ENCODE measurements at regions not wholly inside any gene's neighbourhood (a gene's known extent, or its start where the extent isn't known, plus 50 kb on each side); places are given as distances from the start of the nearest gene placed in this dataset.
"Not testable (repeated sequence)": the region's sequence is repeated elsewhere in the genome, so short reads cannot be mapped to it uniquely, and the experiment has no call there.

- Histone ChIP-seq H3K27me3 (ENCODE audit: control insufficient read depth, insufficient read depth, low read length) (no peaks in the 10 kb centered on the region), H3K4me1 (ENCODE audit: control insufficient read depth, insufficient read depth, low read length) (no peaks in the 10 kb centered on the region), H3K9me3 (replicated peaks; ENCODE audit: control insufficient read depth, low read depth, low read length) (no peaks in the 10 kb centered on the region), H3K4me3 (ENCODE audit: low read length) (no peak overlapping the region), H3K27ac (ENCODE audit: low read length) (no peak overlapping the region), H3K36me3 (ENCODE audit: control insufficient read depth, insufficient read depth, low read length) (no peaks in the 10 kb centered on the region)
- no peak for DNase-seq
- no CpG with 5 or more reads among the region's 2 CpGs for WGBS (ENCODE audit: insufficient coverage)
Measured at GRCh38 chr5:104001136-104001535, 438.5 kb upstream of the NUDT12 start.

DNA sequence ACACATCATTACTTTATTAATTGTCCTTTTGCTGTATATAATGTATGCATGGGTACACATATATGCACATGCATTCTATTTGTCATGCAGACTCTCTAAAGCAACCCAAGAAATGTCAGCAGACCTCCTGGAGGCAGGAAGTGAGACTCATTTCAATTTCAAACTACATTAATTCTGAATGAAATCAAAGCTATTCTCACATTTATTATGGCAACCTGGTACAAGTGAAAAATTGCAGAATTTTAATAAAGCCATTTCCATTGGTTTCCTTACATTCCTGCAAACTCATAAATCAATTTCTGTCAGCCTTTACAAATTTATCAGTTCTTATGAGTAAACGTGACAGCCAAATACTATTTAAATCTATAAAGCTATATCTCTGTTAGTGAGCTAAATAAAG lies 430.4 kb upstream of the NUDT12 start:
- no peaks in the 10 kb centered on the region for H3K27me3 ChIP-seq (ENCODE audit: control insufficient read depth, insufficient read depth, low read length)
- WGBS (ENCODE audit: insufficient coverage), result no CpG with 5 or more reads among the region's 1 CpG
- no peaks in the 10 kb centered on the region for H3K4me1 ChIP-seq (ENCODE audit: control insufficient read depth, insufficient read depth, low read length)
- no peaks in the 10 kb centered on the region for H3K36me3 ChIP-seq (ENCODE audit: control insufficient read depth, insufficient read depth, low read length)
- DNase-seq, result no peak
- no peak overlapping the region for H3K27ac ChIP-seq (ENCODE audit: low read length)
- H3K4me3 ChIP-seq (ENCODE audit: low read length), result no peak overlapping the region
- no peaks in the 10 kb centered on the region for H3K9me3 ChIP-seq (replicated peaks; ENCODE audit: control insufficient read depth, low read depth, low read length)

GRCh38 chr5:103990064-103990463 lies 427.5 kb upstream of the NUDT12 start:
- Histone ChIP-seq H3K27ac (ENCODE audit: low read length) (no peak overlapping the region), H3K4me1 (ENCODE audit: control insufficient read depth, insufficient read depth, low read length) (no peaks in the 10 kb centered on the region), H3K36me3 (ENCODE audit: control insufficient read depth, insufficient read depth, low read length) (no peaks in the 10 kb centered on the region), H3K9me3 (replicated peaks; ENCODE audit: control insufficient read depth, low read depth, low read length) (no peaks in the 10 kb centered on the region), H3K4me3 (ENCODE audit: low read length) (no peak overlapping the region), H3K27me3 (ENCODE audit: control insufficient read depth, insufficient read depth, low read length) (no peaks in the 10 kb centered on the region)
- no peak for DNase-seq
- no CpG with 5 or more reads among the region's 4 CpGs for WGBS (ENCODE audit: insufficient coverage)

GRCh38 chr5:103981592-103981991 lies 419.0 kb upstream of the NUDT12 start:
- no peak overlapping the region for H3K27ac ChIP-seq (ENCODE audit: low read length)
- no peak overlapping the region for H3K4me3 ChIP-seq (ENCODE audit: low read length)
- H3K36me3 ChIP-seq (ENCODE audit: control insufficient read depth, insufficient read depth, low read length), result no peaks in the 10 kb centered on the region
- DNase-seq, result no peak
- WGBS (ENCODE audit: insufficient coverage), result no CpG with 5 or more reads among the region's 4 CpGs
- no peaks in the 10 kb centered on the region for H3K9me3 ChIP-seq (replicated peaks; ENCODE audit: control insufficient read depth, low read depth, low read length)
- no peaks in the 10 kb centered on the region for H3K27me3 ChIP-seq (ENCODE audit: control insufficient read depth, insufficient read depth, low read length)
- H3K4me1 ChIP-seq (ENCODE audit: control insufficient read depth, insufficient read depth, low read length), result no peaks in the 10 kb centered on the region

- no peaks in the 10 kb centered on the region for H3K4me1 ChIP-seq (ENCODE audit: control insufficient read depth, insufficient read depth, low read length)
- no peak overlapping the region for H3K27ac ChIP-seq (ENCODE audit: low read length)
- no peak overlapping the region for H3K4me3 ChIP-seq (ENCODE audit: low read length)
- no peak for DNase-seq
- H3K36me3 ChIP-seq (ENCODE audit: control insufficient read depth, insufficient read depth, low read length), result no peaks in the 10 kb centered on the region
- H3K9me3 ChIP-seq (replicated peaks; ENCODE audit: control insufficient read depth, low read depth, low read length), result peaks cover 3% of the 10 kb centered on the region
- H3K27me3 ChIP-seq (ENCODE audit: control insufficient read depth, insufficient read depth, low read length), result no peaks in the 10 kb centered on the region
Measured at GRCh38 chr5:103973669-103974068, 411.1 kb upstream of the NUDT12 start.

GRCh38 chr5:103966295-103966694 lies 403.7 kb upstream of the NUDT12 start:
- not testable (repeated sequence) for H3K27ac ChIP-seq (ENCODE audit: low read length); H3K4me3 ChIP-seq (ENCODE audit: low read length); H3K4me1 ChIP-seq (ENCODE audit: control insufficient read depth, insufficient read depth, low read length); H3K27me3 ChIP-seq (ENCODE audit: control insufficient read depth, insufficient read depth, low read length); H3K36me3 ChIP-seq (ENCODE audit: control insufficient read depth, insufficient read depth, low read length); H3K9me3 ChIP-seq (replicated peaks; ENCODE audit: control insufficient read depth, low read depth, low read length); DNase-seq
- 97% methylated on average over 16 of the region's 25 CpGs for WGBS (ENCODE audit: insufficient coverage)

- no peak for DNase-seq
- Histone ChIP-seq H3K27me3 (ENCODE audit: control insufficient read depth, insufficient read depth, low read length) (no peaks in the 10 kb centered on the region), H3K36me3 (ENCODE audit: control insufficient read depth, insufficient read depth, low read length) (no peaks in the 10 kb centered on the region), H3K27ac (ENCODE audit: low read length) (no peak overlapping the region), H3K4me3 (ENCODE audit: low read length) (no peak overlapping the region), H3K9me3 (replicated peaks; ENCODE audit: control insufficient read depth, low read depth, low read length) (peaks cover 3% of the 10 kb centered on the region), H3K4me1 (ENCODE audit: control insufficient read depth, insufficient read depth, low read length) (no peaks in the 10 kb centered on the region)
- no CpG with 5 or more reads among the region's 1 CpG for WGBS (ENCODE audit: insufficient coverage)
Measured at GRCh38 chr5:103962023-103962422, 399.4 kb upstream of the NUDT12 start.

DNA sequence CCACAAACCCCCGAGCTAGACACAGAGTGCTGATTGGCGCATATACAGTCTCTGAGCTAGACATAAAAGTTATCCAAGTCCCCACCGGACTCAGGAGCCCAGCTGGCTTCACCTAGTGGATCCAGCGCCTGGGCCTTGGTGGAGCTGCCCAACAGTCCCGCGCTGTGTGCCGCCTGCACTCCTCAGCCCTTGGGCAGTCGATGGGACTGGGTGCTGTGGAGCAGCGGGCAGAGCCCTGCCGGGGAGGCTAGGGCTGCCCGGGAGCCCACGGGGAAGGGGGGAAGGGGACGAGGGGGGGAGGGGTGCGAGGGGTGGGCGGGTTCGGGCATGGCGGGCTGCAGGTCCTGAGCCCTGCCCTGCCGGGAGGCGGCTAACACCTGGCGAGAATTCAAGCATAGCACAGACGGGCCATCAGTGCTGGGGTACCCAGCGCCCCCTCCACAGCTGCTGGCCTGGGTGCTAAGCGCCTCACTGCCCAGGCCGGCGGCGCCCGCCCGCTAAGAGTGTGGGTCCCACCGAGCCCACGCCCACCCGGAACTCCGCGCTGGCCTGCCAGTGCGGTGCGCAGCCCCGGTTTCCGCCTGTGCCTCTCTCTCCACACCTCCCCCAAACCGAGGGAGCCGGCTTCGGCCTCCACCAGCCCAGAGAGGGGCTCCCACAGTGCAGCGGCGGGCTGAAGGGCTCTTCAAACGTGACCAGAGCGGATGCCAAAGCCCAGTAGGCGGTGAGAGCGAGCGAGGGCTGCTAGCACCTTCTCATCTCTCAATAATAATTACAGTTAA lies 391.2 kb upstream of the NUDT12 start:
- 94% methylated on average over 29 of the region's 47 CpGs for WGBS (ENCODE audit: insufficient coverage)
- no peaks in the 10 kb centered on the region for H3K4me1 ChIP-seq (ENCODE audit: control insufficient read depth, insufficient read depth, low read length)
- no peak for DNase-seq

DNA sequence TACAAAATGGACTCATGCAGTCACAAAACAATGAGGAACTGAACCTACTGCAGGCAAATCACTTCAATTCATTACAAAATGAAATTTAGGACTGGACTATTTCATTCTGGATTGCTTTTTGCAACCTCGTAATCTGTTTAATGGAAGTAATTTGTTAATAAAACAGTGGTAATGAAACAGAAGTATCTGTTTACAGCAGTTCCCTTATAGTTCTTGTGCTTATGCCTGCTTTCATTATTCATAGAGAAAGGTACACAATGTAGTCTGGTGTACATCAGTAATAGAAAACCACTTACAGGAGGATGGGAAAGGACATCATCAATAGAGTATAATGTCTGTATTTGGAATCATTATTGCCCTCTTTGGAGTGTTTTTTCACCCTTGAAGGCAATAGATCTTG lies 389.2 kb upstream of the NUDT12 start:
- H3K36me3 ChIP-seq (ENCODE audit: control insufficient read depth, insufficient read depth, low read length), result no peaks in the 10 kb centered on the region
- H3K27me3 ChIP-seq (ENCODE audit: control insufficient read depth, insufficient read depth, low read length), result no peaks in the 10 kb centered on the region
- no peaks in the 10 kb centered on the region for H3K9me3 ChIP-seq (replicated peaks; ENCODE audit: control insufficient read depth, low read depth, low read length)
- WGBS (ENCODE audit: insufficient coverage), result no CpG with 5 or more reads among the region's 1 CpG
- H3K4me1 ChIP-seq (ENCODE audit: control insufficient read depth, insufficient read depth, low read length), result no peaks in the 10 kb centered on the region
- H3K4me3 ChIP-seq (ENCODE audit: low read length), result no peak overlapping the region
- H3K27ac ChIP-seq (ENCODE audit: low read length), result no peak overlapping the region
- no peak for DNase-seq

More for the DNA sequence above, 391.2 kb upstream of the NUDT12 start:
- Histone ChIP-seq H3K36me3 (ENCODE audit: control insufficient read depth, insufficient read depth, low read length) (no peaks in the 10 kb centered on the region), H3K4me3 (ENCODE audit: low read length) (no peak overlapping the region), H3K27me3 (ENCODE audit: control insufficient read depth, insufficient read depth, low read length) (no peaks in the 10 kb centered on the region), H3K9me3 (replicated peaks; ENCODE audit: control insufficient read depth, low read depth, low read length) (no peaks in the 10 kb centered on the region), H3K27ac (ENCODE audit: low read length) (no peak overlapping the region)

DNA sequence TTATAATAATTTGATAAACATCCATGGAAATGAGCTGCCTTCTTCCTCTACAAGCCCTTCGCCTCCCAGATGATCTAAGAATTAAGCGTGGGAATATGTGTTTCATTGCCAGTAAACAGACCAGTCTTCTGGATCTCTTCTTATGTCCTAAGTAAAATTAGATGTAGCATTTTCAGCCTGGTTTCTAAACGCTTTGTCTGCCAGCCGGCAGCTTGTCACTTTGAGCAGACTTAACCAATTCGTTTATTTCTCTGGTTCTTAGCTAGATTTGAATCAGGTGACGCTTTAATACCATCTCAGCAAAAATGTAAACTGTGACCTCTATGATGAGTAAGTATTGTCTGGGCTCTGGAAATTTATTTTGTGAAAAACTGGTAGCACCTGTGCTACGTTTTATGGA lies 380.6 kb upstream of the NUDT12 start:
- H3K27me3 ChIP-seq (ENCODE audit: control insufficient read depth, insufficient read depth, low read length), result no peaks in the 10 kb centered on the region
- no peaks in the 10 kb centered on the region for H3K4me1 ChIP-seq (ENCODE audit: control insufficient read depth, insufficient read depth, low read length)
- no peak overlapping the region for H3K4me3 ChIP-seq (ENCODE audit: low read length)
- DNase-seq, result no peak
- no peaks in the 10 kb centered on the region for H3K36me3 ChIP-seq (ENCODE audit: control insufficient read depth, insufficient read depth, low read length)
- 60% methylated on average over 3 of the region's 7 CpGs for WGBS (ENCODE audit: insufficient coverage)
- no peaks in the 10 kb centered on the region for H3K9me3 ChIP-seq (replicated peaks; ENCODE audit: control insufficient read depth, low read depth, low read length)
- H3K27ac ChIP-seq (ENCODE audit: low read length), result no peak overlapping the region

Measured in muscle of leg (tissue), 3 donors.